ENCODE measurements at regions not wholly inside any gene's neighbourhood (a gene's known extent, or its start where the extent isn't known, plus 50 kb on each side); places are given as distances from the start of the nearest gene placed in this dataset.

GRCh38 chr20:50242548-50242862 lies 51.9 kb downstream of the CEBPB start:
- DNase-seq = no peak

GRCh38 chr20:50242863-50243609 lies 52.4 kb downstream of the CEBPB start:
- DNase-seq = no peak

GRCh38 chr20:50243610-50244351 lies 53.2 kb downstream of the CEBPB start:
- no peak for DNase-seq

- DNase-seq = no peak
Observed at GRCh38 chr20:50244352-50245149, 53.9 kb downstream of the CEBPB start.

GRCh38 chr20:50245498-50246366 lies 55.1 kb downstream of the CEBPB start:
- DNase-seq = no peak

GRCh38 chr20:50246367-50247195 lies 56.0 kb downstream of the CEBPB start:
- no peak for DNase-seq

GRCh38 chr20:50247196-50248094 lies 56.8 kb downstream of the CEBPB start:
- DNase-seq = no peak

- DNase-seq = no peak
Observed at GRCh38 chr20:50248104-50248641, 57.5 kb downstream of the CEBPB start.

- no peak for DNase-seq
Observed at GRCh38 chr20:50249447-50250388, 59.1 kb downstream of the CEBPB start.

GRCh38 chr20:50250679-50251382 lies 60.2 kb downstream of the CEBPB start:
- no peak for DNase-seq

GRCh38 chr20:50251383-50251748 lies 60.7 kb downstream of the CEBPB start:
- DNase-seq = no peak

- no peak for DNase-seq
Observed at GRCh38 chr20:50251992-50252511, 61.4 kb downstream of the CEBPB start.

- DNase-seq = no peak
Observed at GRCh38 chr20:50252701-50253100, 62.1 kb downstream of the CEBPB start.

GRCh38 chr20:50253101-50253500 lies 62.5 kb downstream of the CEBPB start:
- DNase-seq = no peak

GRCh38 chr20:50254466-50255079 lies 63.9 kb downstream of the CEBPB start:
- DNase-seq = no peak

GRCh38 chr20:50256577-50256976 lies 65.9 kb downstream of the CEBPB start:
- no peak for DNase-seq

GRCh38 chr20:50257860-50258259 lies 67.2 kb downstream of the CEBPB start:
- no peak for DNase-seq

Data from NCI-H2081 treated with DMSO at 0.1 percent for 48 hours (cell line).